COR-L47 (cell line): ENCODE measurements at regions not wholly inside any gene's neighbourhood (a gene's known extent, or its start where the extent isn't known, plus 50 kb on each side); places are given as distances from the start of the nearest gene placed in this dataset.

Experiments
- DNase-seq: peaks from one replicate; lab custom pipeline; 2025; lab: John Stamatoyannopoulos, UW

- no peak for DNase-seq
These were observed 1385.6 kb upstream of the SLC39A10 start for GRCh38 chr2:194271293-194271961.

- DNase-seq: no peak
These were observed 1386.4 kb upstream of the SLC39A10 start for GRCh38 chr2:194270648-194271047.

- DNase-seq: no peak
These were observed 1392.4 kb upstream of the SLC39A10 start for GRCh38 chr2:194264586-194264985.

- no peak for DNase-seq
These were observed 1396.8 kb upstream of the SLC39A10 start for GRCh38 chr2:194260185-194260584.

GRCh38 chr2:194257095-194257494 lies 1399.9 kb upstream of the SLC39A10 start:
- DNase-seq: no peak

GRCh38 chr2:194253528-194254259 lies 1403.3 kb upstream of the SLC39A10 start:
- DNase-seq: no peak

- DNase-seq: no peak
These were observed 1404.9 kb upstream of the SLC39A10 start for GRCh38 chr2:194252127-194252526.

- DNase-seq: no peak
These were observed 1424.4 kb upstream of the SLC39A10 start for GRCh38 chr2:194232600-194232999.

- DNase-seq: no peak
These were observed 1433.8 kb upstream of the SLC39A10 start for GRCh38 chr2:194223218-194223617.

- no peak for DNase-seq
These were observed 1442.8 kb upstream of the SLC39A10 start for GRCh38 chr2:194214192-194214591.

GRCh38 chr2:194205568-194206227 lies 1451.3 kb upstream of the SLC39A10 start:
- DNase-seq: no peak

- no peak for DNase-seq
These were observed 1453.1 kb upstream of the SLC39A10 start for GRCh38 chr2:194203898-194204297.

GRCh38 chr2:194182888-194183287 lies 1474.1 kb upstream of the SLC39A10 start:
- no peak for DNase-seq

- DNase-seq: no peak
These were observed 1480.9 kb upstream of the SLC39A10 start for GRCh38 chr2:194176134-194176533.

GRCh38 chr2:194166818-194167217 lies 1490.2 kb upstream of the SLC39A10 start:
- DNase-seq: peak; percentile 35

- no peak for DNase-seq
These were observed 1501.6 kb upstream of the SLC39A10 start for GRCh38 chr2:194155431-194155830.

GRCh38 chr2:194151231-194151630 lies 1505.8 kb upstream of the SLC39A10 start:
- no peak for DNase-seq

- DNase-seq: no peak
These were observed 1521.6 kb upstream of the SLC39A10 start for GRCh38 chr2:194135463-194135862.

GRCh38 chr2:194128810-194129209 lies 1528.2 kb upstream of the SLC39A10 start:
- DNase-seq: no peak

- no peak for DNase-seq
These were observed 1530.6 kb upstream of the SLC39A10 start for GRCh38 chr2:194126418-194126817.

GRCh38 chr2:194116861-194117260 lies 1540.2 kb upstream of the SLC39A10 start:
- DNase-seq: no peak

GRCh38 chr2:194105358-194105757 lies 1551.7 kb upstream of the SLC39A10 start:
- no peak for DNase-seq

- no peak for DNase-seq
These were observed 1552.3 kb upstream of the SLC39A10 start for GRCh38 chr2:194104687-194105086.
